Ishikawa (cell line): ENCODE measurements at regions not wholly inside any gene's neighbourhood (a gene's known extent, or its start where the extent isn't known, plus 50 kb on each side); places are given as distances from the start of the nearest gene placed in this dataset.

ENCODE experiments used
- CEBPB ChIP-seq: IDR thresholded peaks from 2 replicates; pipeline ENCODE4 v1.6.1; 2012
- CREB1 ChIP-seq: IDR thresholded peaks from 2 replicates; pipeline ENCODE4 v1.6.1; 2012; ENCODE audit warnings: low read depth
- EGR1 ChIP-seq: IDR thresholded peaks from 2 replicates; pipeline ENCODE4 v1.6.1; 2012
- EP300 ChIP-seq: IDR thresholded peaks from 2 replicates; pipeline ENCODE4 v1.6.1; 2012; ENCODE audit warnings: borderline replicate concordance
- FOXM1 ChIP-seq: IDR thresholded peaks from 2 replicates; pipeline ENCODE4 v1.6.1; 2012; ENCODE audit warnings: low read depth, borderline replicate concordance
- NFIC ChIP-seq: IDR thresholded peaks from 2 replicates; pipeline ENCODE4 v1.6.1; 2012
- RAD21 ChIP-seq: IDR thresholded peaks from 2 replicates; pipeline ENCODE4 v1.6.1; 2012; ENCODE audit warnings: low read depth
- REST ChIP-seq: IDR thresholded peaks from 2 replicates; pipeline ENCODE4 v1.6.1; 2012; ENCODE audit warnings: low read depth, mild to moderate bottlenecking
- TAF1 ChIP-seq: IDR thresholded peaks from 2 replicates; pipeline ENCODE4 v1.6.1; 2012; ENCODE audit warnings: low read depth, mild to moderate bottlenecking
- TCF12 ChIP-seq: IDR thresholded peaks from 2 replicates; pipeline ENCODE4 v1.6.1; 2012; ENCODE audit warnings: low read depth
- TEAD4 ChIP-seq: IDR thresholded peaks from 2 replicates; pipeline ENCODE4 v1.6.1; 2012
- YY1 ChIP-seq: IDR thresholded peaks from 2 replicates; pipeline ENCODE4 v1.6.1; 2012; ENCODE audit warnings: low read depth
- ZBTB7A ChIP-seq: IDR thresholded peaks from 2 replicates; pipeline ENCODE4 v1.6.1; 2012; ENCODE audit warnings: low read depth
- TF ChIP-seq, protein P1 (sequence below): IDR thresholded peaks from 2 replicates; pipeline ENCODE4 v1.6.1; 2012
- TF ChIP-seq, protein P2 (sequence below): IDR thresholded peaks from 2 replicates; pipeline ENCODE4 v1.6.1; 2012

DNA sequence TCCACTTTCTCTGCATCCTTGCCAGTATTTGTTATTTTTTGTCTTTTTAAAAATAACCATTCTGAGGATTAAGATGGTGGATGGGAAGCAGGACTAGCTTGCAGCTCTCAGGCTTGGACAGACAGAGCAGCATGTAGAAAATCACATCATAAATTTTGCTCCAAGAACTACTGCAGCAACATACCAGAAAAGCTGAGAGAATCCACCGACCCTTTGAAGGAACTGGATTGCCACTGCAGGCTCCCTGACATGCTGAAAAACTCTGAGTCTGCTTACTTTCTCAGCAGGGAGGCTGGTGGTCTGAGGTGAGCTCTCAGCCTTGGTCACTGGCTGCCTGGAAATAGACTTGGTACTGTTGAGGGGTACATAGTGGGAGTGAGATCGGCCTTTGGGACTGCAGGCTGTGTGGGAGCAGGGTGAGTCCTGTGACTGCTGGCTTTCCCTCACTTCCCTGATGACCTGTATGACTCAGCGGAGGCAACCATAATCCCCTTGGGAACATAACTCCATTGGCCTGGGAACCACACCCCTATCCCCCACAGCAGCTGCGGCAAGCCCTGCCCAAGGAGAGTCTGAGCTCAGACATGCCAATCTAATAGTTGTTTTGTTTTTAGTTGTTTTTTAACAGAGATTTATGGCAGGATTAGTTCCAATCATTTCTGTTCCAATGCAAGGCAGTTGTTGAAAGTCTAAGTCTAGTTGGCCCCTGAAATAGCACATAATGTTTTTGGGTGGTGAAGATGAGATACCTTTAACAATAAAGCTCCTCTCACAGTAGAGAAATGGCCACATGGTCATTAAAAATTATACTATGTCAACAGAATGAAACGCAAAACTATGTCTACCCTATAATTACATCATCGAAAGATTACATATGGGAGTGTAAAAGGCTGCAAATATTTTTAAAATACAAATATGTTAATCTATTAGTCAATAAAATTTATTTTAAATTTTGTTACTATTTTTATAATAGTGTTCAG, 414.2 kb upstream of the CHAC2 start:
- TF ChIP-seq CREB1 (no peak), REST (no peak), FOXM1 (no peak), TAF1 (no peak), ZBTB7A (no peak), NFIC (no peak), EP300 (no peak), CEBPB (no peak), EGR1 (no peak), TEAD4 (no peak), RAD21 (no peak), TCF12 (no peak), YY1 (no peak)
- TF ChIP-seq, protein P1, sequence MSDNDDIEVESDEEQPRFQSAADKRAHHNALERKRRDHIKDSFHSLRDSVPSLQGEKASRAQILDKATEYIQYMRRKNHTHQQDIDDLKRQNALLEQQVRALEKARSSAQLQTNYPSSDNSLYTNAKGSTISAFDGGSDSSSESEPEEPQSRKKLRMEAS, result no peak
- TF ChIP-seq, protein P2, sequence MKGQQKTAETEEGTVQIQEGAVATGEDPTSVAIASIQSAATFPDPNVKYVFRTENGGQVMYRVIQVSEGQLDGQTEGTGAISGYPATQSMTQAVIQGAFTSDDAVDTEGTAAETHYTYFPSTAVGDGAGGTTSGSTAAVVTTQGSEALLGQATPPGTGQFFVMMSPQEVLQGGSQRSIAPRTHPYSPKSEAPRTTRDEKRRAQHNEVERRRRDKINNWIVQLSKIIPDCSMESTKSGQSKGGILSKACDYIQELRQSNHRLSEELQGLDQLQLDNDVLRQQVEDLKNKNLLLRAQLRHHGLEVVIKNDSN, result no peak

- TF ChIP-seq REST, result no peak
- no peak for TF ChIP-seq ZBTB7A
- TF ChIP-seq CREB1, result no peak
- TF ChIP-seq TCF12, result no peak
- TF ChIP-seq RAD21, result no peak
- TF ChIP-seq, protein P2, result no peak
- no peak for TF ChIP-seq TEAD4
- no peak for TF ChIP-seq CEBPB
- no peak for TF ChIP-seq FOXM1
- TF ChIP-seq TAF1, result no peak
- TF ChIP-seq NFIC, result no peak
- no peak for TF ChIP-seq EP300
- TF ChIP-seq, protein P1, result no peak
- TF ChIP-seq YY1, result no peak
- TF ChIP-seq EGR1, result no peak
Observed at GRCh38 chr2:53347269-53347668, 420.3 kb upstream of the CHAC2 start.

DNA sequence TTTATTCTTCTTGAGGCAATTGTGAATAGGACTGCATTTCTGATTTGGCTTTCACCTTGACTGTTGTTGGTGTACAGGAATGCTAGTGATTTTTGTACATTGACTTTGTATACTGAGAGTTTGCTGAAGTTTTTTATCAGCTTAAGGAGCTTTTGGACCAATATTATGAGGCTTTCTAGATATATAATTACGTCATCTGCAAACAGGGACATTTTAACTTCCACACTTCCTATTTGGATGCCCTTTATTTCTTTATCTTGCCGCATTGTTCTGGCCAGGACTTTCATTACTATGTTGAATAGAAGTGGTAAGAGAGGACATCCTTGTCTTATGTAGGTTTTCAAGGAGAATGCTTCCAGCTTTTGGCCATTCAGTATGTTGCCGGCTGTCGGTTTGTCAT, 425.4 kb upstream of the CHAC2 start:
- no peak for TF ChIP-seq CEBPB
- no peak for TF ChIP-seq ZBTB7A
- TF ChIP-seq, protein P1, result no peak
- TF ChIP-seq, protein P2, result no peak
- no peak for TF ChIP-seq NFIC

- TF ChIP-seq YY1 (no peak), EGR1 (no peak), TCF12 (no peak), REST (no peak), CEBPB (no peak), RAD21 (no peak), TAF1 (no peak), TEAD4 (no peak), FOXM1 (no peak)
- TF ChIP-seq, protein P1, result no peak
- TF ChIP-seq, protein P2, result no peak
Observed at GRCh38 chr2:53334610-53335009, 433.0 kb upstream of the CHAC2 start.
